ENCODE measurements at regions not wholly inside any gene's neighbourhood (a gene's known extent, or its start where the extent isn't known, plus 50 kb on each side); places are given as distances from the start of the nearest gene placed in this dataset.

GRCh38 chr7:108711611-108712010 lies 141.9 kb downstream of the DNAJB9 start:
- no peak for DNase-seq

GRCh38 chr7:108716783-108717182 lies 147.1 kb downstream of the DNAJB9 start:
- DNase-seq, result no peak

- no peak for DNase-seq
Observed at GRCh38 chr7:108717781-108718180, 148.1 kb downstream of the DNAJB9 start.

- no peak for DNase-seq
Observed at GRCh38 chr7:108719631-108720030, 150.0 kb downstream of the DNAJB9 start.

- no peak for DNase-seq
Observed at GRCh38 chr7:108722561-108722960, 152.9 kb downstream of the DNAJB9 start.

GRCh38 chr7:108723381-108723814 lies 153.7 kb downstream of the DNAJB9 start:
- DNase-seq, result no peak

GRCh38 chr7:108724251-108725100 lies 154.8 kb downstream of the DNAJB9 start:
- no peak for DNase-seq

- DNase-seq, result no peak
Observed at GRCh38 chr7:108735814-108736213, 166.1 kb downstream of the DNAJB9 start.

GRCh38 chr7:108736221-108736891 lies 166.7 kb downstream of the DNAJB9 start:
- DNase-seq, result no peak

GRCh38 chr7:108770981-108771745 lies 201.5 kb downstream of the DNAJB9 start:
- DNase-seq, result no peak

- DNase-seq, result no peak
Observed at GRCh38 chr7:108771853-108772252, 202.2 kb downstream of the DNAJB9 start.

- DNase-seq, result no peak
Observed at GRCh38 chr7:108777966-108778365, 208.3 kb downstream of the DNAJB9 start.

GRCh38 chr7:108789451-108789850 lies 219.8 kb downstream of the DNAJB9 start:
- no peak for DNase-seq

GRCh38 chr7:108794466-108794865 lies 224.8 kb downstream of the DNAJB9 start:
- no peak for DNase-seq

- no peak for DNase-seq
Observed at GRCh38 chr7:108802650-108803049, 233.0 kb downstream of the DNAJB9 start.

- DNase-seq, result no peak
Observed at GRCh38 chr7:108805808-108806397, 236.2 kb downstream of the DNAJB9 start.

GRCh38 chr7:108808549-108809266 lies 239.0 kb downstream of the DNAJB9 start:
- no peak for DNase-seq

GRCh38 chr7:108809356-108809755 lies 239.7 kb downstream of the DNAJB9 start:
- DNase-seq, result no peak

GRCh38 chr7:108810756-108811385 lies 241.2 kb downstream of the DNAJB9 start:
- DNase-seq, result no peak

- no peak for DNase-seq
Observed at GRCh38 chr7:108813251-108814014, 243.8 kb downstream of the DNAJB9 start.

- no peak for DNase-seq
Observed at GRCh38 chr7:108815815-108816214, 246.1 kb downstream of the DNAJB9 start.

Data from inflammatory macrophage (primary cell).